ENCODE measurements at regions not wholly inside any gene's neighbourhood (a gene's known extent, or its start where the extent isn't known, plus 50 kb on each side); places are given as distances from the start of the nearest gene placed in this dataset.

- intact Hi-C loops (cut with micrococcal nuclease; ENCODE audit: unreplicated experiment) = no loop called here
- Mint-ChIP-seq H3K9me3 (ENCODE audit: unreplicated experiment) (peaks cover 35% of the 10 kb centered on the region), H3K4me3 (ENCODE audit: unreplicated experiment) (no peak overlapping the region), H3K4me1 (ENCODE audit: low read depth, unreplicated experiment) (no peaks in the 10 kb centered on the region), H3K36me3 (ENCODE audit: insufficient read depth, unreplicated experiment) (no peaks in the 10 kb centered on the region), H3K27me3 (ENCODE audit: insufficient read depth, unreplicated experiment) (no peaks in the 10 kb centered on the region), H3K27ac (ENCODE audit: unreplicated experiment) (no peak overlapping the region)
- POLR2A ChIA-PET = no interaction called here
- Histone ChIP-seq H3K4me1 (no peaks in the 10 kb centered on the region), H3K36me3 (ENCODE audit: control insufficient read depth, insufficient read depth, low read length) (no peaks in the 10 kb centered on the region), H3K9me3 (peaks cover 15% of the 10 kb centered on the region), H3K4me3 (ENCODE audit: low read depth, low read length) (no peak overlapping the region), H3K27me3 (replicated peaks; ENCODE audit: control insufficient read depth, insufficient read depth, low read length) (no peaks in the 10 kb centered on the region; the same call in 1 of the 2 replicates)
- BruUV-seq (replicated peaks) = no TSS peak
- DNase-seq = no peak
- no peak for TF ChIP-seq CTCF (IDR thresholded peaks at IDR 0.05; ENCODE audit: insufficient read depth in 1 of 2, low read depth in 1 of 2, low read length in 1 of 2, severe bottlenecking in 1 of 2, unreplicated experiment in 1 of 2)
- CTCF ChIA-PET = no interaction called here
Observed at GRCh38 chr19:56987184-56987583, 132.6 kb upstream of the USP29 start.

- Mint-ChIP-seq H3K27me3 (ENCODE audit: insufficient read depth, unreplicated experiment) (no peaks in the 10 kb centered on the region), H3K27ac (ENCODE audit: unreplicated experiment) (no peak overlapping the region), H3K4me1 (ENCODE audit: low read depth, unreplicated experiment) (no peaks in the 10 kb centered on the region), H3K36me3 (ENCODE audit: insufficient read depth, unreplicated experiment) (no peaks in the 10 kb centered on the region), H3K4me3 (ENCODE audit: unreplicated experiment) (no peak overlapping the region), H3K9me3 (ENCODE audit: unreplicated experiment) (peaks cover 38% of the 10 kb centered on the region)
- no TSS peak for BruUV-seq (replicated peaks)
- TF ChIP-seq CTCF (IDR thresholded peaks at IDR 0.05; ENCODE audit: insufficient read depth in 1 of 2, low read depth in 1 of 2, low read length in 1 of 2, severe bottlenecking in 1 of 2, unreplicated experiment in 1 of 2) = no peak
- DNase-seq = no peak
- CTCF ChIA-PET = no interaction called here
- POLR2A ChIA-PET = no interaction called here
- H3K36me3 ChIP-seq (ENCODE audit: control insufficient read depth, insufficient read depth, low read length) = no peaks in the 10 kb centered on the region
- no peaks in the 10 kb centered on the region; the same call in 1 of the 2 replicates for H3K27me3 ChIP-seq (replicated peaks; ENCODE audit: control insufficient read depth, insufficient read depth, low read length)
- intact Hi-C loops (cut with micrococcal nuclease; ENCODE audit: unreplicated experiment) = no loop called here
- no peak overlapping the region for H3K4me3 ChIP-seq (ENCODE audit: low read depth, low read length)
- H3K4me1 ChIP-seq = no peaks in the 10 kb centered on the region
- H3K9me3 ChIP-seq = peaks cover 15% of the 10 kb centered on the region
Observed at GRCh38 chr19:56988299-56988698, 131.5 kb upstream of the USP29 start.

- Mint-ChIP-seq H3K4me1 (ENCODE audit: low read depth, unreplicated experiment) (no peaks in the 10 kb centered on the region), H3K36me3 (ENCODE audit: insufficient read depth, unreplicated experiment) (no peaks in the 10 kb centered on the region), H3K27me3 (ENCODE audit: insufficient read depth, unreplicated experiment) (no peaks in the 10 kb centered on the region), H3K9me3 (ENCODE audit: unreplicated experiment) (peaks cover 60% of the 10 kb centered on the region), H3K27ac (ENCODE audit: unreplicated experiment) (no peak overlapping the region), H3K4me3 (ENCODE audit: unreplicated experiment) (no peak overlapping the region)
- TF ChIP-seq CTCF (IDR thresholded peaks at IDR 0.05; ENCODE audit: insufficient read depth in 1 of 2, low read depth in 1 of 2, low read length in 1 of 2, severe bottlenecking in 1 of 2, unreplicated experiment in 1 of 2) = no peak
- ChIA-PET CTCF (no interaction called here), POLR2A (no interaction called here)
- Histone ChIP-seq H3K4me1 (no peaks in the 10 kb centered on the region), H3K27me3 (replicated peaks; ENCODE audit: control insufficient read depth, insufficient read depth, low read length) (no peaks in the 10 kb centered on the region), H3K36me3 (ENCODE audit: control insufficient read depth, insufficient read depth, low read length) (no peaks in the 10 kb centered on the region), H3K9me3 (peaks cover 4% of the 10 kb centered on the region), H3K4me3 (ENCODE audit: low read depth, low read length) (no peak overlapping the region)
- no peak for DNase-seq
- no TSS peak for BruUV-seq (replicated peaks)
- intact Hi-C loops (cut with micrococcal nuclease; ENCODE audit: unreplicated experiment) = no loop called here
Observed at GRCh38 chr19:56991912-56992311, 127.9 kb upstream of the USP29 start.
